Spinal cord (tissue), 9 donors: ENCODE measurements at regions not wholly inside any gene's neighbourhood (a gene's known extent, or its start where the extent isn't known, plus 50 kb on each side); places are given as distances from the start of the nearest gene placed in this dataset.

Experiments
- DNase-seq, 6 donors: peaks; one replicate each; pipeline versions ENCODE4 v3.0.0 to v3.0.0-alpha.2; 2013 to 2015; ENCODE audit warnings: low spot score in 6 of 6, low read depth in 4 of 6
- H3K27ac ChIP-seq: one replicate; pipeline ENCODE4 v1.5.1; 2013; ENCODE audit warnings: low read depth, low read length, control low read depth
- H3K27me3 ChIP-seq: one replicate; pipeline ENCODE4 v1.6.1; 2013; ENCODE audit warnings: low read length; ENCODE audit not compliant: control insufficient read depth, insufficient read depth
- H3K36me3 ChIP-seq: one replicate; pipeline ENCODE4 v1.6.1; 2013; ENCODE audit warnings: low read length; ENCODE audit not compliant: control insufficient read depth, insufficient read depth
- H3K4me1 ChIP-seq: one replicate; pipeline ENCODE4 v1.6.1; 2013; ENCODE audit warnings: low read length; ENCODE audit not compliant: control insufficient read depth, insufficient read depth
- H3K4me3 ChIP-seq: one replicate; pipeline ENCODE4 v1.5.1; 2013; ENCODE audit warnings: low read depth, low read length, control low read depth
- H3K9me3 ChIP-seq: one replicate; pipeline ENCODE4 v1.6.1; 2013; ENCODE audit warnings: low read length; ENCODE audit not compliant: control insufficient read depth, insufficient read depth
- WGBS: methylation state at CpG from one replicate; pipeline ENCODE4 v1.1.5; 2013; ENCODE audit warnings: missing lambda C conversion rate; ENCODE audit not compliant: insufficient coverage; 5-methylcytosine and 5-hydroxymethylcytosine counted together
- donor health status: healthy.

- Histone ChIP-seq H3K4me3 (no peak overlapping the region), H3K27me3 (no peaks in the 10 kb centered on the region), H3K4me1 (peaks cover 31% of the 10 kb centered on the region), H3K36me3 (peaks cover 71% of the 10 kb centered on the region), H3K27ac (no peak overlapping the region), H3K9me3 (no peaks in the 10 kb centered on the region)
- 85% methylated on average over 11 of the region's 11 CpGs for WGBS
- no peak for DNase-seq
These were observed 1117.3 kb downstream of the BRD1 start for GRCh38 chr22:48710410-48710809.

DNA sequence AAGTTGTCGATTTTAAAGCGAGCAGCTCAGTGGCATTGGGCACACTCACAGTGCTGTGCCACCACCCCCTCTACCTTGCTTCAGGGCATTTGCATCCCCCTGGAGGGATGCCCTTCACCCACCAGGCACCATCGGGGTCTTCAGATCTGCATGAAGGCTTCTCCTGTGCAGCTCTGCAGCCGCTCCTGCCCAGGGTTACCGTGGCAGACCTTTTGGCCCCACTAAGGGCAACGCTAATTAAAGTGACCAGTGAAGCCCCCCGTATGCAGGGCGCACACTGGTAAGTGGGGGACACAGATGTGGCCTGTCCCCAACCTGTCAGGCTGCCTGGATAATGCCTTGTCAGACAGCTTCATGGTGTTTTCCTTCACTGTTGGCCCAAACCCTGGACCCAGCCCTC is 1117.7 kb downstream of the BRD1 start:
- Histone ChIP-seq H3K4me3 (no peak overlapping the region), H3K27ac (no peak overlapping the region), H3K27me3 (no peaks in the 10 kb centered on the region), H3K9me3 (no peaks in the 10 kb centered on the region), H3K36me3 (peaks cover 67% of the 10 kb centered on the region), H3K4me1 (peaks cover 35% of the 10 kb centered on the region)
- WGBS, result 84% methylated on average over 8 of the region's 8 CpGs
- no peak for DNase-seq

DNA sequence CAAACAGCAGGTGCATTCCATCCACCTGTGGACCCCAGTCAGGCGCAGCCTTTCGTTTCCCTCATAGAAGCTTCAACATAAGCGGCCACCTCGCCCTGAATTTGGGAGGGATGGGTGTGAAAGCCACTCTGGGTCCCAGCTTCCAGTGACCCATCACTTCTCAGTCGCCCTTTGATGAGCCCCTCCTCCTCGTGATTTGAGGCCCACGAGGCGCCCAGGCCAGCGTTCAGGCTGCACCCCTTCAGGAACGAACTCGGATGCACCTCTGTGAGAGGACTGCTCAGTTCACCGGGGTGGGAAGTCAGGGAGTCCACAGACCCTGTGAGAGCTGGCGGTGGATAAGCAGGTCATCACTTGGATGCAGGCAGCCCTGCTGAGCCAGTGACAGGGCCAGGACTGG is 1118.2 kb downstream of the BRD1 start:
- Histone ChIP-seq H3K36me3 (peaks cover 67% of the 10 kb centered on the region), H3K9me3 (no peaks in the 10 kb centered on the region), H3K4me3 (no peak overlapping the region), H3K4me1 (peaks cover 39% of the 10 kb centered on the region), H3K27me3 (no peaks in the 10 kb centered on the region), H3K27ac (no peak overlapping the region)
- 89% methylated on average over 11 of the region's 13 CpGs for WGBS
- no peak for DNase-seq

DNA sequence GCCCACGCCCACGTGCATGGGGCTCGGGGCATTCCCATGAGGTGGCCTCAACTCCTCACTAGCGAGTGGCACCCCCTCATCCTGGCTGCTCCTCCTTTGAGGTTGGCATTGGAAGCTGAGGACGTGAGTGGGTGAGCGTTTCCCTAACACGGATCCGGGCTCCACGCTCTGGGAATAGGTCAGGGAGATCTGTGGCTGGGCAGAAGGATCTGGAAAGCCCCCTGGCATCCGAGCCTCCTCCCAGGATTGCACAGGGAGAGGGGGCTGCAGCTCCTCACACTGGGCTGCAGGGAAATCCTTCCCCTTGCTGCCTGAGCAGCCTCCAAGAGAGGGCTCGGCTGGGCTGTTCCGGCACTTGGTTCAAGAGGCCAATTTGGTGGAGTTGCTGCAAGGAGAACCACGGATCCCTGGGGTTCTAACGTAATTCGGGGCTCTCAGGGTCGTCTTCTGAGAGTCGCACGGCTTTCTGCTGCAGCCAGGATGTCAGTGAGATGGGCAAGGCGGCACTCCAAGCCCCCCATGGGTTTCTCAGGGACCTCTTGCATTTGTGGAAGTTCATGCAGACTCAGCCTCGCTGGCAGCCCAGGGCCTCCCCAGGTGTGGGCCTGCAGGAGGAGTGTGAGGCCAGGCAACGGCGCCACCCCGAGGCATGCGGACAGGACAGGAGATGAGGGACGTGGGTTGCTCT is 1119.0 kb downstream of the BRD1 start:
- H3K9me3 ChIP-seq, result no peaks in the 10 kb centered on the region
- no peaks in the 10 kb centered on the region for H3K27me3 ChIP-seq
- peaks cover 46% of the 10 kb centered on the region for H3K4me1 ChIP-seq
- 91% methylated on average over 25 of the region's 25 CpGs for WGBS
- peaks cover 62% of the 10 kb centered on the region for H3K36me3 ChIP-seq
- no peak overlapping the region for H3K27ac ChIP-seq
- no peak overlapping the region for H3K4me3 ChIP-seq
- no peak for DNase-seq

DNA sequence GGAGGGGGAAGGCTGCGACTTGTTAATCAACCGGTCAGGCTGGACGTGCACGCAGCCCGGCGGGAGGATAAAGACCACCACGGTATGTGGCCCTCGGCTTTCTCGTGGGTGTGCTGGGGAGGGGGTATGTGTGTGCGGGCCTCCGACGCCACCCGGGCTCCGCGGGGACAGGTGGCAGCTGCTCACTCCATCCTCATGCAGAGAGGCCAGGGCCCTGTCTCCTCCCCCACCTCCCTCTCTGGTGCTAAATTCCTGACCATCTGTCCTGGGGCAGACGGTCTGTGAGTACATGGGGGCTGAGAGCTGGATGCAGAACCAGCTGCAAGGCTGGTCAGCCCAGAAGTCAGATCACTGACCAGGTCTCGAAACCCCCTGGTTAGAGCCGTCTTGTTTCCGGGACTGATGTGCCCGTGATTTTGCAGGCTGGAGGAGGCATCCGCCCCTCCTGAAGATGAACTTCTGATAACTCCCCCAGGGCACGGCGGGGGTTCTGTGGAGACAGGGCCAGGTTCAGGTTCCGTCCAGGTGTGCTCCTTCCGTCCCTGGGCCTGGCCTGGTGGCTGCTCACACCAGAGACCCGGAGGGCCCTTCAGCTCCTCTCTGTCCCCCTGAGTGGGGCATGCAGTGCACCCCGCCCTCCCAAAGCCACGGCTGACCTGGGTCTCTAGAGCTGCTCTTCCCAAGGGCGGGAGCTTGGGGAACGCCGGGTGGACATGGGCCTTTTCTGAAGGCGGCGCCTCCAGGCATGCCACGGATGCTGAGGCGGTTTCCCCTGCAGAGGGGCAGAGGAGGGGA is 1119.7 kb downstream of the BRD1 start:
- no peak for DNase-seq
- Histone ChIP-seq H3K4me3 (no peak overlapping the region), H3K27me3 (no peaks in the 10 kb centered on the region), H3K4me1 (peaks cover 54% of the 10 kb centered on the region), H3K36me3 (peaks cover 62% of the 10 kb centered on the region), H3K27ac (no peak overlapping the region), H3K9me3 (no peaks in the 10 kb centered on the region)
- 92% methylated on average over 20 of the region's 35 CpGs for WGBS

DNA sequence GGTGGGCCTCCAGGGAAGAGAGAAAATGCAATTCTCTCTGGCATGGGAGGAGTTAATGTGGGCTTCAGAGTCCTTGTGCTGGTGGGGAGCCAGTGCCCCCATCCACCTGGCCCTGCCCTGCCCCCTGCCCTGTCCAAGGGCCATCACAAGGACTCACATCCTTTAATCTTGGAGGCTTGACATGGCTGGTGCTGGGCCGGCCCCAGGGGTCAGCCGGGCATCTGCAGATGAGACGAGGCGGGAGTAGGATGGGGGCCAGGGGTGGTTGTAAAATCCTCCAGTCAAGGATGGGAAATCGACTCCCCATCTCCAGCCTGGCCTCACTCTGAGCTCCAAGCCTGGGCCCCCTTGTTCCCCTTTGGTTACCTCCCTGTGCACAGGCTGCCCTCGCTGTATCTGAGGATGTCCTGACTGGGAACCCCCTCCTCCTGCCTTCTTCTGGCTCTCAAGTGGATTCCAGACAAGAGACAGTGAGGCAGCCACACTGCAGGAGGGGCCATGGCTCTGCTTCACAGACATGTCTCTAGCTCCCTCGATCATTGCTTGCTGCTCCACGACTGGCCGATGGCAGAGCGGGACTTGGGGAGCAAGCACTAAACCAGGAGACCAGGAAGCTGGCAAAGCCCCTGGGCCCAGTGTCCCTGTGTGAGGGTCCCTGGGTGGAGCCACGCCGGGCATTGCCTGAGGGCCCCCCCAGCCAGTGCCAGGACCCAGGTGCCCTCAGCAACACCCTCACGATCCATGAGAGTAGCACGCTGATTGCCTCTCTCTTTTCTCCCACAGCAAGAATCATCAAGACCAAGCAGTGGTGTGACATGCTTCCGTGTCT is 1120.5 kb downstream of the BRD1 start:
- H3K27me3 ChIP-seq, result no peaks in the 10 kb centered on the region
- no peak overlapping the region for H3K4me3 ChIP-seq
- 59% methylated on average over 7 of the region's 15 CpGs for WGBS
- peaks cover 57% of the 10 kb centered on the region for H3K36me3 ChIP-seq
- H3K4me1 ChIP-seq, result peaks cover 55% of the 10 kb centered on the region
- no peak for DNase-seq
- H3K27ac ChIP-seq, result no peak overlapping the region
- no peaks in the 10 kb centered on the region for H3K9me3 ChIP-seq

GRCh38 chr22:48705917-48706605 is 1121.6 kb downstream of the BRD1 start:
- 88% methylated on average over 12 of the region's 16 CpGs for WGBS
- no peak for DNase-seq
- Histone ChIP-seq H3K27me3 (no peaks in the 10 kb centered on the region), H3K27ac (no peak overlapping the region), H3K4me1 (peaks cover 63% of the 10 kb centered on the region), H3K36me3 (peaks cover 54% of the 10 kb centered on the region), H3K4me3 (no peak overlapping the region), H3K9me3 (no peaks in the 10 kb centered on the region)

- peaks cover 47% of the 10 kb centered on the region for H3K36me3 ChIP-seq
- H3K27ac ChIP-seq, result peak overlapping the region; percentile 13
- no peaks in the 10 kb centered on the region for H3K27me3 ChIP-seq
- H3K4me3 ChIP-seq, result no peak overlapping the region
- peaks cover 64% of the 10 kb centered on the region for H3K4me1 ChIP-seq
- no peaks in the 10 kb centered on the region for H3K9me3 ChIP-seq
- DNase-seq, result no peak
- WGBS, result 68% methylated on average over 16 of the region's 18 CpGs
These were observed 1122.3 kb downstream of the BRD1 start for GRCh38 chr22:48705159-48705916.

- peak overlapping the region; percentile 1 for H3K27ac ChIP-seq
These were observed 1123.3 kb downstream of the BRD1 start for GRCh38 chr22:48704335-48704734.

More at GRCh38 chr22:48704335-48704734, 1123.3 kb downstream of the BRD1 start:
- Histone ChIP-seq H3K27me3 (no peaks in the 10 kb centered on the region), H3K36me3 (peaks cover 37% of the 10 kb centered on the region), H3K4me1 (peaks cover 72% of the 10 kb centered on the region), H3K4me3 (no peak overlapping the region), H3K9me3 (no peaks in the 10 kb centered on the region)
- no peak for DNase-seq
- WGBS, result 76% methylated on average over 12 of the region's 13 CpGs
